ENCODE measurements at regions not wholly inside any gene's neighbourhood (a gene's known extent, or its start where the extent isn't known, plus 50 kb on each side); places are given as distances from the start of the nearest gene placed in this dataset.
A peak's percentile ranks its signal among the peaks of the same experiment; 100 is the strongest.
"Not testable (repeated sequence)": the region's sequence is repeated elsewhere in the genome, so short reads cannot be mapped to it uniquely, and the experiment has no call there.

GRCh38 chr4:154158361-154159155 is 333.0 kb downstream of the DCHS2 start:
- Histone ChIP-seq H3K4me3 (replicated peaks in 1 of 4; ENCODE audit: control extremely low read depth in 1 of 4, insufficient read depth in 1 of 4, low read depth in 3 of 4, low read length in 4 of 4) (no peak overlapping the region), H4K20me1 (ENCODE audit: control insufficient read depth, extremely low read depth, insufficient read depth, low read length) (no peaks in the 10 kb centered on the region), H3K9me3 (ENCODE audit: control insufficient read depth, insufficient read depth, low read depth, low read length) (no peaks in the 10 kb centered on the region), H3K27ac (ENCODE audit: insufficient read depth, low read length) (no peak overlapping the region), H3K4me2 (ENCODE audit: extremely low read depth, insufficient read depth, low read length) (no peak overlapping the region), H2AFZ (ENCODE audit: low read length) (no peak overlapping the region), H3K4me1 (ENCODE audit: control insufficient read depth, extremely low read depth, insufficient read depth, low read length) (no peaks in the 10 kb centered on the region), H3K79me2 (ENCODE audit: control insufficient read depth, insufficient read depth, low read length) (no peaks in the 10 kb centered on the region), H3K27me3 (ENCODE audit: control insufficient read depth, insufficient read depth, low read length) (no peaks in the 10 kb centered on the region), H3K9ac (ENCODE audit: insufficient read depth, low read length) (no peak overlapping the region), H3K36me3 (ENCODE audit: control insufficient read depth, insufficient read depth, low read length) (no peaks in the 10 kb centered on the region)
- no peak for TF ChIP-seq CTCF (conservative IDR thresholded peaks at IDR 0.05 in 1 of 2, IDR thresholded peaks at IDR 0.05 in 1 of 2; ENCODE audit: low read depth in 1 of 2, low read length in 2 of 2)
- TF ChIP-seq EZH2 (IDR thresholded peaks at IDR 0.05; ENCODE audit: low read length, missing control alignments), result no peak
- no peak for DNase-seq (ENCODE audit: low read depth in 2 of 2)

GRCh38 chr4:154152546-154152945 is 339.1 kb downstream of the DCHS2 start:
- no peak overlapping the region for H3K9ac ChIP-seq (ENCODE audit: insufficient read depth, low read length)
- no peak overlapping the region for H3K27ac ChIP-seq (ENCODE audit: insufficient read depth, low read length)
- no peaks in the 10 kb centered on the region for H4K20me1 ChIP-seq (ENCODE audit: control insufficient read depth, extremely low read depth, insufficient read depth, low read length)
- H3K4me2 ChIP-seq (ENCODE audit: extremely low read depth, insufficient read depth, low read length), result no peak overlapping the region
- no peaks in the 10 kb centered on the region for H3K27me3 ChIP-seq (ENCODE audit: control insufficient read depth, insufficient read depth, low read length)
- no peaks in the 10 kb centered on the region for H3K4me1 ChIP-seq (ENCODE audit: control insufficient read depth, extremely low read depth, insufficient read depth, low read length)
- no peaks in the 10 kb centered on the region for H3K9me3 ChIP-seq (ENCODE audit: control insufficient read depth, insufficient read depth, low read depth, low read length)
- H3K4me3 ChIP-seq (replicated peaks in 1 of 4; ENCODE audit: control extremely low read depth in 1 of 4, insufficient read depth in 1 of 4, low read depth in 3 of 4, low read length in 4 of 4), result no peak overlapping the region
- H2AFZ ChIP-seq (ENCODE audit: low read length), result no peak overlapping the region
- no peaks in the 10 kb centered on the region for H3K36me3 ChIP-seq (ENCODE audit: control insufficient read depth, insufficient read depth, low read length)
- TF ChIP-seq CTCF (conservative IDR thresholded peaks at IDR 0.05 in 1 of 2, IDR thresholded peaks at IDR 0.05 in 1 of 2; ENCODE audit: low read depth in 1 of 2, low read length in 2 of 2) (no peak), EZH2 (IDR thresholded peaks at IDR 0.05; ENCODE audit: low read length, missing control alignments) (no peak)
- no peaks in the 10 kb centered on the region for H3K79me2 ChIP-seq (ENCODE audit: control insufficient read depth, insufficient read depth, low read length)
- no peak for DNase-seq (ENCODE audit: low read depth in 2 of 2)

- peak in 1 of 2 donors; percentile 55 for DNase-seq (ENCODE audit: low read depth in 2 of 2)
- not testable (repeated sequence) for H4K20me1 ChIP-seq (ENCODE audit: control insufficient read depth, extremely low read depth, insufficient read depth, low read length); H3K36me3 ChIP-seq (ENCODE audit: control insufficient read depth, insufficient read depth, low read length); H3K4me3 ChIP-seq (replicated peaks in 1 of 4; ENCODE audit: control extremely low read depth in 1 of 4, insufficient read depth in 1 of 4, low read depth in 3 of 4, low read length in 4 of 4); H3K9ac ChIP-seq (ENCODE audit: insufficient read depth, low read length); H3K79me2 ChIP-seq (ENCODE audit: control insufficient read depth, insufficient read depth, low read length); H3K27ac ChIP-seq (ENCODE audit: insufficient read depth, low read length); H2AFZ ChIP-seq (ENCODE audit: low read length); H3K4me1 ChIP-seq (ENCODE audit: control insufficient read depth, extremely low read depth, insufficient read depth, low read length); H3K4me2 ChIP-seq (ENCODE audit: extremely low read depth, insufficient read depth, low read length); H3K27me3 ChIP-seq (ENCODE audit: control insufficient read depth, insufficient read depth, low read length); H3K9me3 ChIP-seq (ENCODE audit: control insufficient read depth, insufficient read depth, low read depth, low read length)
Observed at GRCh38 chr4:154149236-154149635, 342.4 kb downstream of the DCHS2 start.
